Activated gamma-delta T cell treated with anti-CD3 and anti-CD28 coated beads, Interleukin-2, amount 50 U/mL, for 16 hours (primary cell): ENCODE measurements at regions not wholly inside any gene's neighbourhood (a gene's known extent, or its start where the extent isn't known, plus 50 kb on each side); places are given as distances from the start of the nearest gene placed in this dataset.
"Not testable (repeated sequence)": the region's sequence is repeated elsewhere in the genome, so short reads cannot be mapped to it uniquely, and the experiment has no call there.

Source experiments
- DNase-seq: peaks from one replicate; pipeline ENCODE4 v3.0.0-alpha.2; 2020; ENCODE audit warnings: low read depth

DNA sequence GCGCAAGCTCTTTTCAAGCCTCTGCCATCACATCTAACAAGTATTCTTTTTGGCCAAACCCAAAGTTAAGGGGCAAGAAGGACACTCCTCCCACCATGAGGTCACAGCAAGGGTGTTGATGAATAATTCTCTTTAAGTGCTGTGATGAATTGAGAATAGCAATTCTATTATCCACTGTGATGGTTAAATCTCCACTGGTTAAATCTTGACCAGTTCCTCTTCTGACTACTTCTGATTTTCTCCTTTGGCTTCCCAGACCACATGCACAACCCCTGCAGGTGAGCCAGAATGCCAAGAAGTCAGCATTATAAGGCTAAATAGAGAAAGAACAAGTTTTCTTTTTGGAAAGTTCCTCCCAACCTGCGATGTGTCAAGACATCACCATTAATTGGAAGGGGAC lies 90.6 kb upstream of the BCL2L14 start:
- no peak for DNase-seq

DNA sequence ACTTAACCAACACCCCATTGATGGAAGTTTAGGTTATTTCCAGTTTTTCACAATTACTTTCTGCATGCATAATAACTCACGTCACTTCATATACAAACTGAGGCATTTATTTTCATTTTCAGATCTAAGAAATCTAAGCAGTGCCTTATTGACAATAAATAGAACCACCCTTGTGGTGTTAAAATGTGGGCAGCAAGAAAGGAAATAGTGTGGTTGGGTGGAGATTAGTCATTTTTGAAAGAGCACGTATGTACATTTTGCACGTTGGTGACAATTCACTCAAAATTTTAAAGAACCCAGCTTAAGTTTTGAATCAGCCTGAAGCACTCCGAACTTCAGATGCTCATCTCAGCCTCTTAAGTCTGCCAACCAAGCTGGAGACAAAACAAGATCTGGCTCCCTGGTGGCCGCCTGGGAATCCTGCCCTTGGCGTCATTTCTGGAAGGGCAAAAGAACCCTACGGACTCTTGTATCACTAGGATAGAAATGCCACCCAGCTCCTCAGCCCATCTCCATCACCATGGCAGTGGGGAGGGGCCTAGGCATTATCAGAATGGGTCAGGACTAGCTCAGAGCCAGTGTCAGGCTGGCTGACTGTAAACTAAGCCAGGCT lies 89.5 kb upstream of the BCL2L14 start:
- DNase-seq = peak; percentile 21

- no peak for DNase-seq
Measured at GRCh38 chr12:11984417-11984816, 86.3 kb upstream of the BCL2L14 start.

GRCh38 chr12:11986165-11986564 lies 84.6 kb upstream of the BCL2L14 start:
- no peak for DNase-seq

- DNase-seq = no peak
Measured at GRCh38 chr12:11987901-11988300, 82.8 kb upstream of the BCL2L14 start.

DNA sequence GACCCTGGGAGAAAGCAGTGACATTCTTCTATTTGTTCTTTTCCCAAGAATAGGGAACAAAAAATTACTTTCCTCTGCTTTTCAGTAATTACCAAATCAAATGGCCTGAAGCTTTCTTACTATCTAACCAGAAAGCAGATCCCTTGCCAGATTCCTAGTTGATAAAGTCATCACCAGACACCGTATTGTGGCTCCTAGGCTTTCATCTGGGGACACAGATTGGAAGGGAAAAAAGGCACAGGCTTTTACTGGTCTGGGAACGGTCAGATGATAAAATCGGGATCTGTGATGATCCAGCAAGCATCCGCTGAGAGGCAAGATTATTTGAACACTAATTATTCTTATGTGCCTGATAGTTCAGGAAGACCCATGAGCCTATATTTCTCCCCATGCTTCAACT lies 79.1 kb upstream of the BCL2L14 start:
- DNase-seq = no peak

DNA sequence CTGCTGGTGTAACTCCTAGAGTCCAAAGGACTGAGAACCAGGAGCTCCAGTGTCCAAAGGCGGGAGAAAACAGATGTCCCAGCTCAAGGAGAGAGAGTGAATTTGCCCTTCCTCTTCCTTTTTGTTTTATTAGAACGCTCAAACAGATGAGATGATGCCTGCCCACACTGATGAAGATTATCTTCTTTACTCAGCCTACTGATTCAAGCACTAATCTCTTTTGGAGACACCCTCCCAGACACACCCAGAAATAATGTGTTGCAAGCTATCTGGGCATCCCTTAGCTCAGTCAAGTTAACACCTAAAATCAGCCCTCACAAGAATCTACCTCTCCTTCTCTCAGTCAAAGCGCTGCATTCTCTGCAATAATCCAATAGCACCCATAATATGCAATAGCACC lies 78.2 kb upstream of the BCL2L14 start:
- DNase-seq = no peak

DNA sequence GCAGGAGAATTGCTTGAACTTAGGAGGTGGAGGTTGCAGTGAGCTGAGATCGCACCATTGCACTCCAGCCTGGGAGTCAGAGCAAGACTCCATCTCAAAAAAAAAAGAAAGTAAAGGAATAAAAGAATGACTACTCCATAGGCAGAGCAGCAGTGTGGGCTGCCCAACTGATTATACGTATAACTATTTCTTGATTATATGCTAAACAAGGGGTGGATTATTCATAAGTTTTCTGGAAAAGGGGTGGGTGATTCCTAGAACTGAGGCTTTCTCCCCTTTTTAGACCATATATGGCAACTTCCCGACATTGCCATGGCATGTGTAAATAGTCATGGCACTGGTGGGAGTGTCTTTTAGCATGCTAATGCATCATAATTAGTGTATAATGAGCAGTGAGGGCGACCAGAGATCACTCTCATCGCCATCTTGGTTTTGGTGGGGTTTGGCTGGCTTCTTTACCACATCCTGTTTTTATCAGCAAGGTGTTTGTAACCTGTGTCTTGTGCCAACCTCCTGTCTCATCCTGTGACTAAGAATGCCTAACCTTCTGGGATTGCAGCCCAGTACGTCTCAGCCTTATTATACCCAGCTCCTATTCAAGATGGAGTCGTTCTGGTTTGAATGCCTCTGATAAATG lies 72.3 kb upstream of the BCL2L14 start:
- DNase-seq = not testable (repeated sequence)

- DNase-seq = no peak
Measured at GRCh38 chr12:11998944-11999315, 71.8 kb upstream of the BCL2L14 start.

GRCh38 chr12:12003609-12004008 lies 67.1 kb upstream of the BCL2L14 start:
- DNase-seq = no peak

- no peak for DNase-seq
Measured at GRCh38 chr12:12004524-12004923, 66.2 kb upstream of the BCL2L14 start.

DNA sequence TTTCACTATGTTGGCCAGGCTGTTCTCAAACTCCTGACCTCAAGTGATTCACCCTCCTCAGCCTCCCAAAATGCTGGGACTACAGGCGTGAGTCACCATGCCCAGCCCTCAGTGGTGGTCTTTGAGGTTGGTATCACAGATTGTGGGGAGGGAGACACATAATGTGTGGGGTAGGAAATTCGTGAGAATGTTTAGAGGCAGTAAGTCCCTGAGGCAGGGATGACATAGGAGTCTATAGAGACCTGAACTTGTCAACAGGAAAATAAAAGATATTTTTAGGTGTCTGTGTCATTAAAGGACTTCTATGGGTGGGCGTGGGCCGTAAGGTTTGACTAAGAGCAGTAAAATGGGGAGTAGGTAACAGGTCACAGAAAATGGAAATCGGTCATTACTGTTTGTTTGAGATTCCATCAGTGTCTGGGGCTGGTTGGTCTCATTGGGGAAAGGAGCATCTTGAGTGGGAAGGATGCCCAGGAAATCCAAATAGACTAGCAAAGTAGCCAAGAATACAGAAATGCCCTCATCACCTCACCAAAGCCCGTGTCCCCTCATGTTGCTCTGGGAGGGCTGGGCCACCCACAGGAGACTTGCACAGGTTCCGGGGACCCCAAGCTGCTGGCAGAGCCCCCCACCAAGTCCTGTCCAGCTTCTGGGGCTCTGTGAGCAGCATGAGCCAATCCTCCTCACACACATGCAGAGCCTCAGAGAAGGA lies 63.6 kb upstream of the BCL2L14 start:
- peak; percentile 61 for DNase-seq

- DNase-seq = no peak
Measured at GRCh38 chr12:12007713-12008231, 63.0 kb upstream of the BCL2L14 start.

DNA sequence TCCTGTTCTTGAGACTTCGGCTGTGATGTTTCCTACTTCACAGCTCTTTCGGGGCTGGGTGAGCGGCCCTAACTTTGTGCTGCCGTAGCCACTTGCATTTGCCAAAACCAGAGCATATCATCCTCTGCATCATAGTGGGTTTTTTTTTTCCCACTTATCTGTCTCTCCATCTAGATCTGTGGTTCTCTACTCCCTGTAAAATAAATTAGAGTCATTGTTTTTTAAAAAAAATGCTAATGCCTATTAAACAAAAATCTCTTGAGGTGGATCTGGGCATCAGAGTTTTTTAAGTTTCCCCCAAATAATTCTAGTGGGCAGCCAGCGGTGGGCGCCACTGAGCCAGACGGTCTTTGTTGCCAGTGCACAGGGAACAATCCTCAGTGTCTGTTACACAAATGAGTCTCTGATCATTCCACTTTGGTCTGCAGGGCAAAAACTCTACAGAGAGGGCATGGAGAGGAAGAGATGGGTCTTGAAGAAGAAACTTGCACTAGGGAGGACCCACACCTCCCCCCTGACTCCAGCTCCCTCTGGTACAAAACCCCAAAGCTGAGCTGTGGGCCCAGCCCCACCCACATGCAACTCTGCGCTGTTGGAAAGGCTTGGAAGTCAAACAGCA lies 62.4 kb upstream of the BCL2L14 start:
- no peak for DNase-seq

GRCh38 chr12:12008931-12009611 lies 61.7 kb upstream of the BCL2L14 start:
- DNase-seq = no peak

- DNase-seq = not testable (repeated sequence)
Measured at GRCh38 chr12:12009749-12010276, 60.9 kb upstream of the BCL2L14 start.

- DNase-seq = no peak
Measured at GRCh38 chr12:12010277-12011039, 60.3 kb upstream of the BCL2L14 start.

DNA sequence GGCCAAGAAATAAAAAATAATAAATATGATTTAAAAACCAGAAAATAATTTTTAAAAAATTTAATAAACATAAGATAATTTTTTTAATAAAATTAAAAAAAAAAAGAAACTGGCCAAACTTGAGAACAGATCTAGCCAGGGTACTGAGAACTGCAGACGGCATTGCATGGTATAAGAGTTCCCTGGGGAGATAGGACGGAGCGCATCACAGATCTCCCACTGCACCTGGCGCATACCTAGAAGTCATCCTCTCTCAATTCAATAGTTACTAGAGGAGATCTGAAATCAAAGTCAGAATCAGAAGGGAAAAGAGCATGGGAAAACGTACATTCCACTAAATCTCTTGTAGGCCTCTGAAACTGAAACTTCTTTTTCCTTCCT lies 58.9 kb upstream of the BCL2L14 start:
- DNase-seq = no peak

- no peak for DNase-seq
Measured at GRCh38 chr12:12015073-12015685, 55.6 kb upstream of the BCL2L14 start.

GRCh38 chr12:12016284-12017100 lies 54.2 kb upstream of the BCL2L14 start:
- no peak for DNase-seq
